Astrocyte of the cerebellum (primary cell): ENCODE measurements at regions not wholly inside any gene's neighbourhood (a gene's known extent, or its start where the extent isn't known, plus 50 kb on each side); places are given as distances from the start of the nearest gene placed in this dataset.
A peak's percentile ranks its signal among the peaks of the same experiment; 100 is the strongest.

Experiments used
- DNase-seq: peaks from one replicate; pipeline ENCODE4 v3.0.0-alpha.2; 2011; ENCODE audit warnings: low read depth
- H3K4me3 ChIP-seq: 2 replicates; pipeline ENCODE4 v1.5.1; 2011; ENCODE audit warnings: mild to moderate bottlenecking, low read depth, low read length, moderate library complexity
- CTCF ChIP-seq: IDR thresholded peaks from 2 replicates; pipeline ENCODE4 v1.5.1; 2012; ENCODE audit warnings: low read length, low read depth, moderate library complexity, mild to moderate bottlenecking; ENCODE audit errors: missing control alignments
- in situ Hi-C: cut with HindIII; loops from 2 replicates; pipeline ENCODE4 v1.10.0; 2017; ENCODE audit warnings: low sequenced_read_pairs

- DNase-seq = peak; percentile 50
- TF ChIP-seq CTCF = no peak
- in situ Hi-C loops = no loop called here
- H3K4me3 ChIP-seq = no peak overlapping the region
Observed at GRCh38 chr18:44564922-44565321, 115.8 kb upstream of the SETBP1 start.

GRCh38 chr18:44568342-44568741 lies 112.3 kb upstream of the SETBP1 start:
- in situ Hi-C loops = no loop called here
- no peak for DNase-seq

GRCh38 chr18:44568986-44569385 lies 111.7 kb upstream of the SETBP1 start:
- DNase-seq = no peak
- no peak overlapping the region for H3K4me3 ChIP-seq
- in situ Hi-C loops = no loop called here
- TF ChIP-seq CTCF = no peak

More at GRCh38 chr18:44568342-44568741, 112.3 kb upstream of the SETBP1 start:
- no peak overlapping the region for H3K4me3 ChIP-seq
- TF ChIP-seq CTCF = no peak

- DNase-seq = no peak
- in situ Hi-C loops = no loop called here
- TF ChIP-seq CTCF = no peak
- no peak overlapping the region for H3K4me3 ChIP-seq
Observed at GRCh38 chr18:44569391-44570055, 111.2 kb upstream of the SETBP1 start.

GRCh38 chr18:44579028-44579702 lies 101.5 kb upstream of the SETBP1 start:
- in situ Hi-C loops = no loop called here
- no peak for DNase-seq
- peak; percentile 59 for TF ChIP-seq CTCF
- no peak overlapping the region for H3K4me3 ChIP-seq

- H3K4me3 ChIP-seq = no peak overlapping the region
- TF ChIP-seq CTCF = no peak
- DNase-seq = no peak
- in situ Hi-C loops = no loop called here
Observed at GRCh38 chr18:44579745-44580144, 100.9 kb upstream of the SETBP1 start.
